Gastroesophageal sphincter (tissue), 3 donors: ENCODE measurements at regions not wholly inside any gene's neighbourhood (a gene's known extent, or its start where the extent isn't known, plus 50 kb on each side); places are given as distances from the start of the nearest gene placed in this dataset.

Experiments used
- POLR2A ChIP-seq, 2 donors: fragments of 450-650 bp; IDR thresholded peaks; one replicate each; pipeline ENCODE4 v1.6.1; 2017; ENCODE audit warnings: antibody characterized with exemption in 2 of 2, mild to moderate bottlenecking in 2 of 2, moderate library complexity in 1 of 2
- POLR2AphosphoS5 ChIP-seq: sonication (generic); formaldehyde crosslinking; IDR thresholded peaks from one replicate; pipeline ENCODE4 v1.6.1; 2017; ENCODE audit warnings: antibody characterized with exemption
- TF ChIP-seq, protein P1 (sequence below), 4 experiments: fragments of 200-600 bp in 2 of 4; fragments of 450-650 bp in 2 of 4; sonication (generic) in 1 of 4; IDR thresholded peaks; one replicate each; pipeline ENCODE4 v1.5.1; 2017 to 2019; ENCODE audit warnings: antibody characterized with exemption in 4 of 4, mild to moderate bottlenecking in 2 of 4, moderate library complexity in 2 of 4

DNA sequence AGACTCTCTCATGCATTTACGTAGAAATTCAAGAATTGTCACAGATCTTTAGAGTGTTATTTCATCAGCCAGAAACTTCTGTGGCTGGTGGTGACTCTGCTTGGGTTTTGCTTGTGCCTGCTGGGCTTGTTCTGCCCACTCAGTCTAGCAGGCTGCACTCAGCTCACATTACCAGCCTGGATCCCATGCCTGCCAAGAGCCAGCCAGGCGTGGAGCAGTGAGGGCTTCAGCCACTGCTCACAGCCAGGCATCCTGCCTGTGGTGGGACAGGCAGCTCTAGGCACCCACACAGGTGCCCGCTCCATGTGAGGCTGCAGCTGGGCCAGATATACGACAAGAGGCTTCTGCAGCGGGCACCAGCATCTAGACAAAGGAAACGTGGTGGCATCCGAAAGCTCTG is 1213.3 kb upstream of the RAG2 start:
- TF ChIP-seq, protein P1, sequence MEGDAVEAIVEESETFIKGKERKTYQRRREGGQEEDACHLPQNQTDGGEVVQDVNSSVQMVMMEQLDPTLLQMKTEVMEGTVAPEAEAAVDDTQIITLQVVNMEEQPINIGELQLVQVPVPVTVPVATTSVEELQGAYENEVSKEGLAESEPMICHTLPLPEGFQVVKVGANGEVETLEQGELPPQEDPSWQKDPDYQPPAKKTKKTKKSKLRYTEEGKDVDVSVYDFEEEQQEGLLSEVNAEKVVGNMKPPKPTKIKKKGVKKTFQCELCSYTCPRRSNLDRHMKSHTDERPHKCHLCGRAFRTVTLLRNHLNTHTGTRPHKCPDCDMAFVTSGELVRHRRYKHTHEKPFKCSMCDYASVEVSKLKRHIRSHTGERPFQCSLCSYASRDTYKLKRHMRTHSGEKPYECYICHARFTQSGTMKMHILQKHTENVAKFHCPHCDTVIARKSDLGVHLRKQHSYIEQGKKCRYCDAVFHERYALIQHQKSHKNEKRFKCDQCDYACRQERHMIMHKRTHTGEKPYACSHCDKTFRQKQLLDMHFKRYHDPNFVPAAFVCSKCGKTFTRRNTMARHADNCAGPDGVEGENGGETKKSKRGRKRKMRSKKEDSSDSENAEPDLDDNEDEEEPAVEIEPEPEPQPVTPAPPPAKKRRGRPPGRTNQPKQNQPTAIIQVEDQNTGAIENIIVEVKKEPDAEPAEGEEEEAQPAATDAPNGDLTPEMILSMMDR (IDR thresholded peaks at IDR 0.05), result no peak
- no peak for TF ChIP-seq POLR2A (IDR thresholded peaks at IDR 0.05)
- no peak for TF ChIP-seq POLR2AphosphoS5
